GM21447 (cell line): ENCODE measurements at regions not wholly inside any gene's neighbourhood (a gene's known extent, or its start where the extent isn't known, plus 50 kb on each side); places are given as distances from the start of the nearest gene placed in this dataset.

ENCODE experiments used
- ATAC-seq: cut with Tn5 transposase; IDR thresholded peaks from one replicate; pipeline ENCODE4 v1.9.1; 2021; ENCODE audit not compliant: unreplicated experiment

DNA sequence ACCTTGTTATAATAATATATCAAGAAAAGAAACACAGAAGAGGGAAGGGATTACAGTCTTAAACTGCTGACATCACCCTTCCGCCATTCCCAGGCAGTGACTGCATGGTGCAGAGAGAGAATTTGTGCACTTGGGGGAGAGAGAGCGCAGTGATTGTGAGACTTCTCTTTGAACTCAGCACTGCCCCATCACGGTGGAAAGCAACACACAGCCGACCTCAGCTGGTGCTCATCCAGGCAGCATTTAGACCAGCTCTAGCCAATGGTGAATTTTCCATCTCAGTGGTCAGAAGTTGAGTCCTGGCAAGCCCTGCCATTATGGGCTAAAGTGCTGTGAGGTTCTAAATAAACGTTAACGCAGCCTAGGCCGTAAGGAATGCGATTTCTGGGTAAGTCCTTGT lies 1681.5 kb downstream of the EFNB2 start:
- ATAC-seq, result no peak

DNA sequence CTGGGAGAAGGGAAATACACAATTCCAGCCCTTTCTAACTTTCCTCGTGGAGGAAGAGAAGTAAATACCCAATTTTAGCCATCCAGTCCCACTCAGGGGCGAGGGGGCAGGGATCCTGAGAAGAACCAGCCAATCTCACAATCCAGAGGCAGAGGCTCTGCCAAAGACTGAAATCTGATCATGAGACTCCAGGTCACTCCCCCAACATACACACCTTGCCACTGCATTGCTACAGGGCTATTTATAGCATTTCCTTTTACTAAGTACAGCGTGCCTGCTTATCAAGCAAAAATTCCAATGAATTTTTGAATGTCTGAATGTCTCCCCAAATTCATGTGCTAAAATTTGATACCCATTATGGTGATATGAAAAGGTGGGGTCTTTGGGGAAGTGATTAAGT lies 1687.5 kb downstream of the EFNB2 start:
- ATAC-seq, result no peak

DNA sequence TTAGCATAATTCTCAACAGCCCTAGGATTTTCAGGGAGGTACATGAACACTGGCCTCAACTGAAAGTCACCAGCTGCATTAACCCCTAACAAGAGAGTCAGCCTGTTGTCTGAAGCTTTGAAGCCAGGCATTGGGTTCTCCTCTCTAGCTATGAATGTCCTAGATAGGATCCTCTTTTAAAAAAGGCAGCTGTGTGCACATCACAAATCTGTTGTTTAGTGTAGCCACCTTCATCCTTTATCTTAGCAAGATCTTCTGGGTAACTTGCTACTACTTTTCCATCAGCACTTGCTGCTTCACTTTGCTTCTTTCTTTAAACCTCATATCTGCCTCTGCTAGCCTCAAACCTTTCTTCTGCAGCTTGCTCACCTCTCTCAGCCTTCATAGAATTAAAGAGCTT lies 1692.1 kb downstream of the EFNB2 start:
- no peak for ATAC-seq

- ATAC-seq, result no peak
These were observed 1694.4 kb downstream of the EFNB2 start for GRCh38 chr13:104841110-104841509.

DNA sequence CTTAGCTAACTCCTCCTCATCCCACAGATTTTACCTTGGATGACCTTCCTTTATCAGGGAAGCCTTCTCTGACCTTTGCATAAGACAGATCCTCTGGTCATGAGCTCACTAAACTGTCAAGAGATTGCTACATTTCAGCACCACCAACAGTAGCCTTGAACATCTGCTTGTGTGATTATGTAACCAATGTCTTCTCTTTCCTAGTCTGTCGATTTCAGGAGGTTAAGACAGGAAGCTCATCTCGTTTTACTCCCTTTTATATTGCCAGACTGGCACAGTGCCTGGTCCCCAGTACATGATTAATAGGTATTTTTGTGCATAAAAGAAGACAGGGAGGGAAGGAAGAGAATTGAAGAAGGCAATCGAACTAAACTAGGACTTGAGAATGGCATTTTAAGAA lies 1697.7 kb downstream of the EFNB2 start:
- no peak for ATAC-seq

- no peak for ATAC-seq
These were observed 1702.2 kb downstream of the EFNB2 start for GRCh38 chr13:104833221-104833620.

DNA sequence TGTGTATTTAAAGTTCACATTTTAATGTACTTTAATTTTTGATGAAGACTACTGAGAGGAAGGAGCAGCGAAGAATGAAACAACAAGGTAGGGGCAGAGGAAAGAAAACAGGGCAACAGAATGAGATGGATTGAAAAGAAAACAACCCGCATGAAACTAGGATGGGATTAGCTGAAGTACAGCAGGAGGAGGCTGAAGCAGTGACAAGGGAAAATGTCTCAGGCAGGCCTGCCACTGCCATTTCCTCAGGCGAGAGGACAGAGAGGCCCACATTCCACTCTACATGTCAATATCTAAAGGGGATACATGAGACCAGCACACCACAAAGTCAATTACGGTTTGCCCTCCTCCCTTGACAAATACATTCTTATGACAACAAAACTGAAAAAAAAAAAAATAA lies 1703.2 kb downstream of the EFNB2 start:
- no peak for ATAC-seq

GRCh38 chr13:104831831-104832230 lies 1703.6 kb downstream of the EFNB2 start:
- no peak for ATAC-seq

DNA sequence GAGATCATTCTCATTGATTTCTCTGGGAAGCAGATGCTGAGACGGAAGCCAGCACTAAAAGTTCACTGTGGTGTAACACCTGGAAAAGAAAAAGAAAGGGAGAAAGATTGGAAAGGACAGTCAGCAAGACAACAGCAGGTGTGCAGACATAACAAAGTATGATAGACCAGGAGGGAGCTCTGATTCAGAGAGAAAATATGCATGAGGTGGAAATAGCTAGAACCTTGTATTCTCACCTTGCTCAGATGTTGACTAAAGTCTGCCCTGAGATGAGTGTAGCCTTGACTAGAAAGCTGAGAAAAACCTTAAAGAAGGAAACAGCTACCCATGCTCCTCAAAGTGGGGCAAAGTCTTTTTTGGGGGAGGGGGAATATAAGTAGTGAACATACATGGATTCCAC lies 1711.8 kb downstream of the EFNB2 start:
- no peak for ATAC-seq

DNA sequence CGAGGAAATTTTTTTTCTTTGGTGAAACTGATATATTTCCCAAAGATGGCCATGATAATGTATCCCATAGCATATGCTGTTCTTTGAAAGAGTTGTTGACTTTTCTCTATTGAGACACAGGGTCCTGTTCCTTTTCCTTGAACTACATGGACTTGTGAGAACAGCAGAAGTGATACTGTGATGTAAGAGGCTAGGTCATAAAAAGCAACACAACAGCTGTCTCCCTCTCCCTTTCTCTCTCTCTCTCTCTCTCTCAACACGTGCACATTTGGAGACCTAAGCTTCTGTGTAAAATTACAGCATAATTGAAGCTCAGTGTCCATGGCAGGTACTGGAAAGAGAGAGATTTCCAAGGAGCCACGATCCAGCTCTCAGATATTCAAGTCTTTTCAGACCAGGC lies 1712.4 kb downstream of the EFNB2 start:
- ATAC-seq, result no peak

DNA sequence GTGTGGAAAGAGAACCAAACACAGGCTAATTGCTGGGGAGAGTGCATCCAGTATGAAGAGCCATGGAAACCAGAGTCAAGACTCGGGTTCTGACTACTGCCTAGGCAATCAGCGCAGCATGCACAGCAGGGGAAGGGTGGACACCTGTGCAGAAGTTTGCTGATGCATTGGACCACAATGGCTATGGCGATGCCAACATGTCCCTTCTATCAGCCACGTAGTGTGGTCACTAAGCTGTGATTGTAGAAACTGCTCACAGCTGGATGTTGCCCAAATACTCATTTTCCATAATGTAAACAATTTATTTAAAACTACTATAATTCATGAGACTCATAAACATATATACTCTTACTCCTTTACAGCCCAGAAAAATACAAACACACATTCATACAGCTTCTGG lies 1718.2 kb downstream of the EFNB2 start:
- no peak for ATAC-seq

GRCh38 chr13:104816726-104817125 lies 1718.7 kb downstream of the EFNB2 start:
- no peak for ATAC-seq

DNA sequence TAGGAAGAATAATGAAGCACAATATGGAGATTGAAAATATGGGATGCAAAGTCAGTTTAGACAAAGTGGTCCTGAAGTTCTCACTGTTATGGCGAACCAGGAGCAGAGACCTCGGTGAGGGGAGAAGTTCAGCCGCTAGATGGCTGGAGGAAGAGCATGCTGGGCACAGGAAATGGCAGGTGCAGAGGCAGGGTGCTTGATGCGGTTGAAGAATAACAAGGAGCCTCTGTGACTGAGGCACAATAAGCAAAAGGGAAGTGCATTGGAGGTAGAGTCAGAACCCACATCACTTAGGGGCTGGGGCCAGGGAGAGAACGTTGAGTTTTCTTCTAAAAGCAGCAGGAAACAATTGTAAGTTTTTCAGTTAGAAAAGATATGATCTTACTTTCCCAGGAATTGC lies 1725.2 kb downstream of the EFNB2 start:
- ATAC-seq, result no peak

DNA sequence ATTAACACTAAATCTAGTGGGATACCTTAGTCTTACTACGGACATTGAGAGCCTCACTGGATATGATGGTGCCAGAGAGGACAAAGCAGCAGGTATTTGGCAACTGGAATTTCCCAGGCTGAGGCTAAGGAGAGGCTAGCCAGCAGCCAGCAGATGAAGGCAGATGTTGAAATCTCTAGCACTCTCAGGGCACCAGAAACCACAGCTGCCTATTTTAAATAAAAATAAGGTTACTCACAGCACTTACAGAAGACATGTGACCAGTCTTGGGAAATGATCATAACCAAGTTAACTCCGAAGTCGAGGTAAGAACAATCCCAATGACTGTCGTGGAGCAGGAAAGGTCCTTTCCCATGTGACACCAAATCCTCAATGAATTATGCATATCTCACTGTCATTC lies 1726.0 kb downstream of the EFNB2 start:
- no peak for ATAC-seq

GRCh38 chr13:104805346-104805745 lies 1730.1 kb downstream of the EFNB2 start:
- no peak for ATAC-seq

- ATAC-seq, result no peak
These were observed 1732.9 kb upstream of the SLC10A2 start for GRCh38 chr13:104799152-104799551.

GRCh38 chr13:104798486-104798885 lies 1732.3 kb upstream of the SLC10A2 start:
- no peak for ATAC-seq

DNA sequence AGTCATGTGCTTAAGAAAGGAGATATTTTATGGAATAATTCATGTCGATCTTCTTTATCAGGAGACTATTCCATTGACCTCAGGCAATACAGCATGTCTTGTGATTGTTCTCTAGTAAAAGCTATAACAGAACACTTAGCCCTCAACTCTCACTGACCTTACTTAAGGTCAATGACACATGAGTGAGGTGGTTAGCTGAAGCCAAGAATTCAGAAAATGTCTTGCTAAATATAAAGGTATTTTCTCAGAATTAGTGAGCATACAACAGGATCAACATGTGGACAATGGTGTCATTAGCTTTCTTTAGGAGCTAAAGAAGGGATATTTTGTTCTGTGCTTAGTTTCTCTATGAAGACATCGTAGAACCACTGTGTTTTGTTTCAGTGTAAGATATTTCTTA lies 1730.4 kb upstream of the SLC10A2 start:
- no peak for ATAC-seq

DNA sequence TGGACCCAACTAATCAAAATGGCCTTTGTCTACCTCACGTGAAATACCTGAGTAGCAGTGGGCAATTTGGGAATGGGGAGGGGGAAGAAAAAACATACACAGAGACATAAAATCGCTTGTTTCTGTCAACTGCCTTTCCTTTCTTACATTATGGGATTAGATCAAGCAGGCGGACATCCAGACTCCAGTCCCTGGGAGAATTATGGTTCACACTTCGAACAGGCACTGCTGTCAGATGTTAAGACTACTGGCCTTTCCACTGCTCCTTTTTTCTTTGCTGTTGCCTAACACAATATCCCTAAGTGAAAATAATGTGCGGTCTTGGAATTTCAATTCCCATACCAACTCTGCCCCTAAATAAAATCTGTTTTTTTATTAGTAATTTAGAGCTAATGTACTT lies 1719.7 kb upstream of the SLC10A2 start:
- no peak for ATAC-seq

DNA sequence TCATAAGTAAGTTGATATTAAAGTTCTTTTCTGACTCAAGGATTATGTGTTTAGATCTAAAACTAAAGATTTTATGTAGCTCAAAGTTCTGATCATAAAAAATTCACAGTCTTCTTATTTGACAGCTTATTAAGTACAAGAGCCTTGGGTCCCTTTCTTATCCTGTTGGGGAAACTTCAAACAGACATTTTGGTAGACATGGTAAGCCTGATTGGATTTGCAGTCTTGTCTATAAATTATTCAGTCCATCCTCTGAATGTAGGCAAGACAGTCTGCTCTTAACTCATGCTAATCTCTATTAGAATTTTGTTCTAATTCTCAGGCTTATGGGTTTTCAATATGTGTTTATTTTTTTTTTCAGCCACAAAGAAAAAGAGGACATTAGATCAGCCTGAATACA lies 1718.7 kb upstream of the SLC10A2 start:
- no peak for ATAC-seq

DNA sequence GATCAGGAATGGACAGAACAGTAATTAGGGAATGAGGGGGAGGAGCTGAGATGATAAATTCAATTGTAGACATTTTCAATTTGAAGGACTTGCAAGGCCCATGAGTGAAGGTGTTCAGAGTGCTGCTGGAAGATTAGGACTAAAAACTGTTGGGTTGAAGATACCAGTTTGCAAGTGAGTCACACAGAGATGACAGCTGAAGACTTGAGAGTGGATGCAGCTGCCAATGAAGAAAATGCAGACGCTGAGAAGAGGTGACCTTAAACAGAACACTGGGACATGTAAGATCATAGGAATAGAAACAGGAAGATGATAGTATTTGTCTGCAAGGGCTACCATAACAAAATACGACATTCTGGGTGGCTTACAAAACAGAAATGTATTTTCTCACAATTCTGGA lies 1716.5 kb upstream of the SLC10A2 start:
- ATAC-seq, result no peak

GRCh38 chr13:104779311-104779993 lies 1713.2 kb upstream of the SLC10A2 start:
- ATAC-seq, result no peak

DNA sequence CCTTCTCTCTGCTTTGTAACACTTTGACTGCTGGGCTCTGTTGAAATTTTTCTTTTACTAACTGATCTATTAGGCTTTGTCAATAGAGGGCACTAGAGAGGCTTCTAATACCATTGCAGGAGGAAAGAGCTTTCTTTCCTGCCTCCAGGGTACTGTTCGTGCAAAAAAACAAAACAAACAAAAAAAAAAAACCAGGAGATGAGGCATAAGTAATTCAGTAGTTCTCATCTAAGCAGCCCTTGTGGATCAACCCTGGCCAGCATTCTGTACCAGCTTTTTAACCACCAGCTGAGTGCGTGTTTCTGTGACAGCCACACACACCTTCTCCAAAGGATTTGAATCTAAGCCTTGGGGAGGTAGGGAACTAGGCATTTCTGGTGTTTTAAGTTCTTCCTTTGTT lies 1707.6 kb upstream of the SLC10A2 start:
- peak; percentile 70 for ATAC-seq

- no peak for ATAC-seq
These were observed 1703.3 kb upstream of the SLC10A2 start for GRCh38 chr13:104769545-104769944.
